NCI-H2227 (cell line): ENCODE measurements at regions not wholly inside any gene's neighbourhood (a gene's known extent, or its start where the extent isn't known, plus 50 kb on each side); places are given as distances from the start of the nearest gene placed in this dataset.
"Not testable (repeated sequence)": the region's sequence is repeated elsewhere in the genome, so short reads cannot be mapped to it uniquely, and the experiment has no call there.

ENCODE experiments used
- DNase-seq: peaks from one replicate; lab custom pipeline; 2025; ENCODE audit not compliant: unreplicated experiment; lab: John Stamatoyannopoulos, UW

DNA sequence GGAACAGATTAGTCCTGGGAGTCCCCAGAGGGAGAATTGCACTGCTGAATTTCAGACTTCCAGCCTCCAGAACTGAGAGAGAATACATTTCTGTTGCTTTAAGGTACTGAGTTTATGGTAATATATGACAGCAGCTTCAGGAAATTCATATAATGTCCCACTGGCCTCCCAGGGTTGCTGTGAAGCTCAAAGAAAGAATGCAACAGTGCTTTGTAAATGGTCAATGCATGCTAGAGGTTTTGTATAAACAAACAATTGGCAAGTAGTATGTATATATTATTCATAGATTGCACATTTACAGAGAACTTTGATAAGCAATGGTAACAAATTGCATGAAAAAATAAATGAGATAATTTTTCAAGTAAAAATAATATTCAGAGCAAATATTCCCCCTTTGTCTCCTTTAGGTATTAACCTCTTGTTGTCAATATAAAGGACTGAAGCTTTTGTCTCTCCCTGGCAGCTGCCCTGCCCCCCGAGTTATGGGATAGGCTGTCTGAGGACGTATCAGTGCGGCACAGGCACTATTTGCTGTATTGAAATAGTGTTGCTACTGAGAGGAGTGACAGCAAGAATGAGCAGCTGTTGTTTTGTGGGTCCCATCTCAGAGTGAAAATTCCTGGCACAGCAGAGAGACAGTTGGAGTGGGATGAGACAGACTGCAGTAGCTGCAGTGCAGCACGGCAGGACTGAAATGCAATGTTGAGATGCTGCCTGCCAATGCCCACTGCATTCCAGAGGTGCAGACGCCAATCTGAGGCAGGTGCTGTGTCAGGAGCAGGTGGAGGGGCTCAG lies 194.2 kb upstream of the GLRA1 start:
- no peak for DNase-seq

DNA sequence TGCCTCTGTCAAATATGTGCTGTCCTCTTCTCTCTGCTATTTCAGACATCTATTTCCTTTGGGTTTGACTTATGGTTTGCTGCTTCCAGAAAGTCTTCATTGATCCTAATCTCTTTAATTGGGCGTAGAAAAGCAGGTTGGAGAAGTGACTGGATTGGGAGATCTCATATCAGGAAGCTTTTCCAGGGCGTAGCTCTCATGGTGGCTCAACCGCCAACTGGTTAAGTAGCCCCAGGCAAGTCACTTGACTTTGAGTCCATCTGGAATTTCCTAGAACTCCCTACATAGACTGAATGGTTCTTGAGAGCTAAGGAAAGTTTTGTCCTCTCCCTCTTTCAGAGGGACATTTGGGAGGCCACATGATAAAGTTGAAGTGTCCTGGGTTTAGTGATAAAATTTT lies 192.3 kb upstream of the GLRA1 start:
- DNase-seq, result no peak

DNA sequence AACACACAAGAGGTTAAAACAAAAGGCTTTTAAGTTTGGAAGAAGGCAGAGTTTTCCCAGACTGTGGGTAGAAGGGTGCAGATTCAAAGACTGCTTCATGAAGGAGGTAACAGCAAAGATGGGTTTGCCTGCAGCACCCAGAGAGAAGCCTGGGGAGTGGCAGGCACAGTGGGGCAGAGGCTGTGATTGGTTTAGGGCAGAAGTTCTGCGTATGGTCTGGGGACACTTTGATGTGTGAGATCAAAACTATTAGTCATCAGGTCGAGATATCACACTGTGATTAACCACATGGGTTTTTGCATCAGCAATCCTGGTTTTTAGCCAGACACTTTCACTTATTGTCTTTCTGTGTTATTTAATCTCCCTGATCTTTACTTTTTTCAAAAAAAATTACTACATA lies 188.8 kb upstream of the GLRA1 start:
- DNase-seq, result no peak

DNA sequence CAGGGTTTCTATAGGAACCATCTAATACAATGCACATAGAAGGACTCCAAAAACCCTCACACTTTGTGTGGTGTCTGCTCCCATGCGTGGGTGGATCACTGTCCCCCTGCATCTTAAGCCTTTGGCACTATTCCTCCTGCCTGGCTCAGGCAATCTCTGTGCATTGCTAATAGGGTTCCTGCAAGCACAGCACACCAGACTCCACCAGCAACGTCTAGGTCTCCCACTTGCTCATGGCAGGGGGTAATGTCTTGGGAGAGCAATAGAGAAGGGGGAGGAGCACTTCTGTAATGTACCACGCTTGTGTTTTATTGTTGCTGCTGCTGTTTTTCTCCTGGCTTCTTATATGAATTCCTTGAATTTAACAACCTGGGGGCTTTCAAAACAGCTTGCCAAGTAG lies 182.6 kb upstream of the GLRA1 start:
- DNase-seq, result no peak

DNA sequence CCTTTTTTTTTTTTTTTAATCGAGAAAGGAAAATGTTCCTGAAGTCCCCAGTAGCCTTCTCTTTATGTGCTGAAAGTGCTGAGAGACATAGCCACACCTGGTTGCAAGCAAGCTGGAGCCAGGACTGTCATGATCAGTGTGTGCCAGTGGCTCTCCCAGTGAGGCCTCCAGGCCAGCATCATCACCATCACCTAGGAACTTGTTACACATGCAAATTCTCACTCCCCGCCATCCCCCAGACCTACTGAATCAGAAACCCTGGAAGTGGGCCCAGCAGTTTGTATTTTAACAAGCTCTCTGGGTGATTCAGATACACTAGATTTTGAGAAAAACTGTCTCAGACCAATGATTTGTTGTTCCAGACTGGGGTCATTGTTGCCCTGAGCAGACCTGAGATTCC lies 181.9 kb upstream of the GLRA1 start:
- no peak for DNase-seq

DNA sequence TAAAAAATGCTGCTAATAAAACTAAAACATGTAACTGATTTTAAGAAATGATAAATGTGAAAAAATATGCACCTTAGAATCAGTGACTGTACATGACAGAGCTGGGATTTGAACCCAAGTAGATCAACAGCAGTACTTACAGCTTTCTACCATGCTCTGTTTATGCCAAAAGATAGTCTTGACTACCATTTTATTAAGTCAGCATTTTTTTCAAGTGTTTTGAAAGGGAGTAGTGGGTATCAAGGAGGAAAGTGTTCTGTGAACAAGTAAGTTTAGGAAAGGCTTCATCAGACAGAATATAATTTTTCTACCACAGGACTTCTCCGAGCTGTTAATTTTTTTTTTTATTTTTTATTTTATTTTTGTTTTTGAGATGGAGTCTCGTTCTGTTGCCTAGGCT lies 180.4 kb upstream of the GLRA1 start:
- no peak for DNase-seq

DNA sequence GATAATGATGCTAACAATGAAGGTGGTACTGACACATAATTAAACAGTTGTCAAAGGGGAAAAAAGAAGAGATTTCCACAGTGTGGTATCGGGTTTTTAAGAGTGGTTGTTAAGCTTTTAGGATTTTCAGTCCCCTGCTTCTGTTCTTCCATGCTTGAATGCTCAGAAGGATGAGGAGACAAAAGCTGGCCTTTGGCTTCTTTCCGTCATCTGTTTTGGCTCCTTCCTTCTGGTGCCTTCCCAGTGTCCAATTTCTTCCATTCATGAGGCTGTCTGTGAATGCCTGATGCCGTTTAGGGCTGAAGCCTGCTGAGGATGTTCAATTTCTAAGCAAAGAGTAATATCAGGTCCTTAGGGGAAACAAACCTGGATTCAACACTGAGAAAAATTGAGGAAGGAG lies 179.6 kb upstream of the GLRA1 start:
- peak; percentile 6 for DNase-seq

DNA sequence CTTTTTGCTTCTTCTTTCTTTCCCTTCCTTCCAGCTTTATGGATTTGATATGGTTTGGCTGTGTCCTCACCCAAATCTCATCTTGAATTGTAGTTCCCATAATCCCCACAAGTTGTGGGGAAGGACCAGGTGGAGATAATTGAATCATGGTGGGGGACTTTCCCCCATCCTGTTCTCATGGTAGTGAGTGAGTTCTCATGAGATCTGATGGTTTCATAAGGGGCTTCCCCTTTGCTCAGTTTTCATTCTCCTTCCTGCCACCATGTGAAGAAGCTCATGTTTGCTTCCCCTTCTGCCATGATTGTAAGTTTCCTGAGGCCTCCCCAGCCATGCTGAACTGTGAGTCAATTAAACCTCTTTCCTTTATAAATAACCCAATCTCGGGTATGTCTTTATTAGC lies 178.3 kb upstream of the GLRA1 start:
- DNase-seq, result not testable (repeated sequence)

DNA sequence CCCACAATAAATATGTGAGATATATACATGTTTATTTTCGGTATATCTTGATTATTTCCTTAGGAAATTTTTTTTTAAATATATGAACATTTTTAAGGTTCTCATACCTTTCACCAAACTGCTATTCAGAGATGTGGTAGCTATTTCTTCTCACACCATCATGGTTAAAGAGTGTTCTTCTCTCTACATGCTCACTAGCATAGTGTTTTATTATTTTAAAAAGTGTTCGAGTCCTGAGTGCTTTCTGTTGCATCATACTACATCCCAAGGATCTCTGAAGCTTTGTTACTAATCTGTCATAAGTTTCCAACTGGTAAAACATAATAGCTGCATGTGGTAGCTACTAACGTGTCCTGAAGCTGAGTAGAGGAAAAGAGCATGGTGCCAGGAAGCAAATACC lies 177.4 kb upstream of the GLRA1 start:
- no peak for DNase-seq

DNA sequence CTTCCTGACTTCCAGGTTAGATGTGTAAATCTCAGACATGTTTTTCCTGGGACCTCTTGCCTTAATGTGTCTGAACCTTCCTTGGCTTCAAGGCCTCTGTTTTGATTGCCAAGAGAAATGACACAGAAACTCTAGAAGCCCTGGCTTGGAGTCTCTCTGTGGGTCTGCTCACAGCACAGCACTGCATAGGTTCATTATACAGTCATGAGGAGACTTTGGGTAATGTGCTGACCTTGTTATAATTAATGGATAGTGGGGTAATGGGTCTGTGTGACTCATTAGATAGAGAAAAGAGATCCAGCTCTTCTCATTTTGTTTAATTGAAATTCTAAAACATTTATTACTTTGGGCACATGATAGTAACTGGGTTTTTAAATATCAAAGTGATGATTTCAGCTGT lies 175.8 kb upstream of the GLRA1 start:
- DNase-seq, result no peak

DNA sequence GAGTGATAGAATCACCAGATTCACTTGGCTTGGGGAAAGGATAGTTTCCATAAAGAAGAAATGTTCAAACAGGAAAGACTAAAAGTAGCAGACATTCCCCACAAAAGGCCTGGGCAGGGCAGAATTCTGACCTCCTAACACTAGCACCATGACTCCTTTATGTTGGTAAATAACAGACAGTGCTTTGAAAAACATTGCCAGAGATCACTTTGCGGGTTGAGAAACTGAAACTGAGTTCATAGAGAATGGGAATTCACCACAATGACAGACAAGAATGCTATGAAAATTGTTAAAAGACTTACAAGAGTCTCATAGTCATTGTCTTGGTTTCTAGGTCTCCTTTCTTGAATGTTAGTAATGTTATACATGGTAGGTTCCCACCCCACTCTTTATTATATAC lies 172.5 kb upstream of the GLRA1 start:
- DNase-seq, result no peak

DNA sequence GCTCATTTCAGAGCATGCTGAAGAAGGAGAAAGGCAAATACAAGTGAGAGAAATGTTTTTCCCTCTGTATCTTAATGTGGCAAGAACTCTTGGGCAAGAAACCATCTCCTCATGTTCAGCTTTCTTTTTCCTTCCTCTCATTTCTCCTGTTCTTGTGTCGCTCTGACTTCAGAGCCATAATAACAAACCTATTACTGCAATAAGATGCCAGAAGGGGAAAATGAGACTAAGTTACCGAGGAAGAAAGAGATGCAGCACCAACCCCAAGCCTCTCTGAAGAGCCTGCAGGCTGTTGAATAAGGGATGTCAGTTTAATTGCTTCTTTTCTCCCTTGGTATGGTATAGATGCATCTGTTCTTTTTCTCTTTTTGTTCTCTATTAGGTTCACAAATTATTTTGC lies 170.1 kb upstream of the GLRA1 start:
- no peak for DNase-seq

DNA sequence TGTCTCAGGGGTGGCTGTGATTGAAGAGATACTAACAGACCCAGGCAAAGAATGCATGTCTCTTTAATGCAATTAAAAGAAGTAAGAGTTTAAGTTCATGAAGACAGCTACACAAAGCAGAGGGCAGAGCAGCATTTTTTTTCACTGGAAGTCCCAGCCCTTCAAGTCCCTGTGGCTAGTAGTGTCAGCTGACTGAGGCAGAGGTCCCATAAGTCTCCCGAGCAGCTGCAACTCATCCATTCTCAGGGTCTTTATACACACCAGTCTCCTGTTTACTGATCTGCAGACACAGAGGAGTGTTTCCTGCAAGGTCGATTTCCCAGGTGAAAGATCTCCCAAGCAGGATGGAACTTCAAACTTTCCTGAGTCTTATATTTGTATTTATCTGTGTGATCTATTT lies 169.4 kb upstream of the GLRA1 start:
- no peak for DNase-seq

DNA sequence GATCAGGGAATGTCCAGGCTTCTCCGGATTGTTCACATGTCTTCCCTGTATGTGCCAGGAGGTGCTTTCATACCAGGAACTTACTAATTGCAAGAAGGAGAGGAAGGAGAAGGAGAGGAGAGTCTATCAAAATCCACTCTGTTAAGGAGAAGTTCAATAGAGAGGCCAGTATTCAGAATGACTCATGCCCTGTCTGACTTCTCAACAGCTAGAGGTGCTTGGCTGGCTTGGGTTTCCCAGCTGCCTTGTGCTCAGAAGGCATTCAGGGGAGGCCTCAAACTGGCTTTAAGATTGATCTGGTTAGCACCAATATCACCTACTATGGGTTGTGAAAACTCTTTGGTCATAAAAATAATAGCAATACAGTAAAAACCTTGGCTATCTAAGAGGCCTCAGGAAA lies 167.9 kb upstream of the GLRA1 start:
- DNase-seq, result no peak

DNA sequence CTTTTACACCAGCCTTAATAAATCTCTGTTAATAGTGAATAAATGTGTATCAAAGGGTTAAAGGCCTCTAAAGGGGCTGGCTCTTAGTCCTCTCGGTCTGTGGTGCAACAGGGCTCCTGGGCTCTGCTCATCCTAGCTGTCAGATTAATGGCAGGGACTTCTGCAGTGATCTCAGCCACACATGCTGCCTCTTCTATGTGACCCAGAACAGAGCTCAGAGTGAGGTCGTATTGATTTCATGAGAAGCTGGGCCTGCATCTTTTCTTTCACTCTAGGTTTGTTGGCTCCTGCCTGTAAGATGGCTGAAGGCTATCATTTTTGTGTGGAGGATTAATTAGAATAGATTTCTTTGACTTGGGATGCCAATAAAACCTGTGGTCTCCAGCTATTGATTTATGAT lies 165.0 kb upstream of the GLRA1 start:
- no peak for DNase-seq

DNA sequence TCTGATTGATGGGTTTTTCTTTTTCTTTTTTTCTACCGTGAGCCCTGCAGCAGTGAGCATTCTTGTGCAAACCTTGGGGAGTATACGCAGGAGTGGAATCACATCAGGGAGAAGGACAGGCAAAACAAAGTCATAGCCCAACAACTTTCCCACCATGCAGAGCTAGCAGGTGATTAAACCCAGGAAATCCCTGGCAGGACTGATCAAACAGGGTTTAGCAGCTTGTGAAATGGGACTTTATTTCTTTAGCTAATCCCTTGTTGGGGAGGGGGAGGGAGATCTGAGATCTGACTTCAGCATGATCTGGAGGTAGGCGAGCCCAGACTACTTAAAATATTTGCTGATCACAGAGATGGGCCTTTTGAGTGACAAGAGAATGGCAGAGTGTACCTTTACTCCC lies 162.0 kb upstream of the GLRA1 start:
- no peak for DNase-seq

DNA sequence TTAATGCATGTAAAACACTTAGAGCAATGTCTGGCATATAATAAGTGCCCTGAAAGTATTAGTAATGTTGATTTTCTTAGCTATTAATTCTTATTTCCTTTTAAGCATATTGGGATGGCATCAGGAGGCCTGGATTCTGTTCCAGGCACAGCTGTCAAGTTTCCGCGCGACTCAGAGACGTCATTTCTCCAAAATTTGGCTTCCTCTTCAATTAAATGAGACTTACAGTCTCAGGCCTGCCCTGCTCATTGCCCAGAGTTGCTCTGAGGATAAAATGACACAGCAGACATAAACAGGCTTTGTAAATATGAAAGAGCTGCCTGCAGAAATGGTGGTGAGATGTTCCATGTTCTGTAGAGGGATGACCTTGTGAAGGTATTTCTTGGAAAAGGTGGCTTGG lies 159.8 kb upstream of the GLRA1 start:
- no peak for DNase-seq

DNA sequence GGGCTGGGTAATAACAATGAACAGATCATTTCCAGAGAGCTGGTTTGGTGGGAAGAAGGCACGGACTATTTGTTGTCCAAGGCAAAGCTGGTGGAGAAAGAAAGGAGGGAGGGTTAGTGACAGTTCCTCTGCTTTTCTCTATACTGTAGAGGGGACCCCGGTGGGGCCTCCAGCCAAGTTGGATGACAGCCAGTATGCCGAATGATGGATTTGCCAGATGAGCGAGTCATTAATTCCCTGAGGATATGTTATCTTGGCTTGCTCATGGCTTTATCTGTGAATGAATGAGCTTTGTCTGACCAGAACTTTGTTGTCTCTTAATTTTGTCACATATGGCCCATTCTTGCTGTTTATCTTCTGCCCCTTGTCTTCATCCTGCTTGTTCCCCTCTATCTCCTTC lies 158.6 kb upstream of the GLRA1 start:
- no peak for DNase-seq

DNA sequence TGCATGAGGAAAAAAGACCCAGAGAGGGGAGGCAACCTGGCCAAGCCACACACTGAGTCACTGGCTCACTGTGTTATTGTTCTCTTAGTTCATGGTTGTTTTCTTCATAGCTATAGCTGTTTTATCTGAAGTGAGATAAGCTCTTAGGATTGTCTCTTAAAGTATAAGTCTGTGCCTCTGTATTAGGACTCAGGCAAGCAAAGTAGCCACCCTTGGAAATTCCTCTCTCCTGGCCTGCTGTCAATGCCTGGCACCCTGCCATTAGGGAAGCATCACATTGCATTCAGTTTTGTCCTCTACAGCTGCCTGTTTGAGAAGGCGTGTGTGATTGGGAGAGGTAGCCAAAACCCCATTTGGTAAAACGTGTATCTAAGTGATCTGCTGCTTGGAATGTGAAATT lies 147.4 kb upstream of the GLRA1 start:
- DNase-seq, result no peak

DNA sequence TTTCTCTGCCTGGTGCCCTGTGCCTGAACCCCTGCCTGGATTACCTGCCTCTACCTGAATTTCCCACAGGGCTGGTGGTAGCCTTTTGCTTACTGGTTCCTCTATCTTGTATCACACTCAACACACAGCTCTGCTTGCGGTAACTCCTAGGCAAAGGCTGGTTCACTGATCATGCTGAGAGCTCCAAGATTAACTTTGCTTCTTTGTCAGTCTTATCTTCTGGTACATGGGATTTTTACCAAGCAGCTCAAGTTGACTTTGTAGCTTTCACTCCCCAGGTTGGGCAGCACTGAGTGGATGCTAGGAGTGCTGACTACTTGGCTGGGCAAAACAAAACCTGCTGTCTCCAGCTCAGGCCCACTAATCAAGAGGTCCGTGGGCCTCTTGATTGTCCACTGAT lies 145.9 kb upstream of the GLRA1 start:
- no peak for DNase-seq

DNA sequence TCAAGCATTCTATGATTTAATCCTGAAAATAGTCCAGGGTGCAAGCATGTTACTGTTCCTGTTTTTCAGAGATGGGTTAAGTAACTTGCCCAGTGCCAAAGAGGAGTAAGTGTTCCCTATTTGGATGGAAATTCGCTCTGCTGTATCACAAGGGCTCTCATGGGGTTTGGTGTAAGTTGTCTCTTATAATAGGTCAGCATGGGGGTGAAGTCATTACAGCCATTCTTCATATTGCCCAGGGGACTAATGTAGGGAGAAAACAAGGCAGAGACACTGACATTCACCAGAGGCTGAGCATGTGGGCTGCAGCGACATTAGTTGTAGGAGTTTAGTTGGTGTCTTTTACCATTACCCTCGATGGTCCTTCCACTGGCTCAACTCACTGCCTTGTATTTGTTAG lies 142.1 kb upstream of the GLRA1 start:
- DNase-seq, result no peak

DNA sequence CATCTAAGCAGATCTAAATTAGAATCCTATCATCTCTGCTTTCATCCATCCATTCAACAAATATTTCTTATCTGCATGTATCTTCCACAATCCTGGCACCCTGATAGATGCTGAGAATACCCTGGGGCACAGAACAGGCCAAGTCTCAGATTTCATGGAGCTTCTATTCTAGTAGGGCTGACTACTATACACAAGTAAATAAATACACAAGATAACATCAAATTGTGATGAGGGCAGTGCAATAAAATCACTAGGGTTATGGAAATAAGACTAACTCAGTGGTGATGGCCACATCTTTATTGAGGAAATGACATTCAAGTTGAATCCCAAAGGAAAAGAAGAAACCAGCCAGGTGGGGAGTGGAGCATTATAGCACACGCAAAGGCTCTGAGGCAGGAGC lies 138.4 kb upstream of the GLRA1 start:
- no peak for DNase-seq

DNA sequence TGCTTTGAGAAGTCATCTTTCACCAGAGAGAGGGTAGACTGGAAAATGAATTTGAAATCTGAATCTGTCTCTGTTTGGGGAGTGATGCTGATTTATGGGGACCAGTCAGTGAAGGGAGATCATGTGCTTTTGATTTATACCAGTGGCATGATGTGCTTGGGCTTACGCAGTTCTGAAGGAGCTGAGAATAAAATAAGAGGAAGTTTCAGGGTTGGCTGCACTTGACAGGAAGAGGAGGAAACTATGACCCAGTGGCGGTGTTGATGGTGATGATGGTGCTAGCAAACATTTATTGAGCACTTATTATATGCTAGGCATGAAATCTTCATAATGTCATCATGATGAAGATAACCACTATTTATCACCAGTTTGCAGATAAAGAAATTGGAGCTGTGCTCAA lies 136.4 kb upstream of the GLRA1 start:
- DNase-seq, result no peak

DNA sequence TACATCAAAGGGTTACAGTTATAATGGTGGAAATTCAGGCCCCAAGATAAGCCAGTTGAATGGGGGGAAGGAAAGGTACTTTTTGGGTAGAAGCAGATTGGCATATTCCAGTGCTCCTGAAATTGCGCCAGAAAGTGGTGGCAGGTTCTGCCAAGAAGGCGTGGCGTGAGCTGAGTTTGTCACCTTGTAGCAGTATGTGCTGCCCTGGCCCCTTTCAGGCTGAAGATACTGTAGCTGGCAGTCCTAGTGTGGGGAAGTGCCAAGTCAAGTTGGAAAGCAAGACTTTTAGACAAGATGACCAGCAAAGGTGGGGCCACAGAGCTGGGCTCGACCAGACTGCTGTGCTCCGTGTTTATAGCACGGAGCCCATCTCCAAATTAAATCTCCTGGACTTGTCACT lies 133.6 kb upstream of the GLRA1 start:
- no peak for DNase-seq
